IMR-90 (cell line): ENCODE measurements at regions not wholly inside any gene's neighbourhood (a gene's known extent, or its start where the extent isn't known, plus 50 kb on each side); places are given as distances from the start of the nearest gene placed in this dataset.

ENCODE experiments used
- ATAC-seq: fragments of 200-7000 bp; cut with Tn5 transposase; 2 replicates; pipeline ENCODE4 v1.9.1; 2020; ENCODE audit warnings: low read depth, mild to moderate bottlenecking, moderate library complexity
- BruUV-seq: library from RNA; stranded (reverse); fragments of 400-500 nt; replicated peaks from 2 replicates; lab custom pipeline; 2021; lab: Mats Ljungman, UMichigan
- CTCF ChIA-PET: fragments of 300-600 bp; formaldehyde crosslinking; extraction: SDS; loops from one replicate; lab custom pipeline; 2021; ENCODE audit warnings: antibody characterized with exemption; lab: Yijun Ruan, JAX
- POLR2A ChIA-PET: fragments of 300-600 bp; sonication (Branson Sonifier 250); formaldehyde crosslinking; loops from one replicate; lab custom pipeline; 2022; ENCODE audit warnings: antibody characterized with exemption; ENCODE audit not compliant: unreplicated experiment; lab: Charles Lee
- DNase-seq: peaks from one replicate; pipeline ENCODE4 v3.0.0; 2013
- H2AFZ ChIP-seq: replicated peaks from 2 replicates; pipeline ENCODE3; 2013; ENCODE audit warnings: low read length, mild to moderate bottlenecking; ENCODE audit not compliant: poor library complexity
- H2AK5ac ChIP-seq: 2 replicates; pipeline ENCODE4 v1.6.1; 2013; ENCODE audit warnings: low read depth, low read length, inconsistent platforms
- H2AK9ac ChIP-seq: replicated peaks from 2 replicates; pipeline ENCODE3; 2013; ENCODE audit warnings: mild to moderate bottlenecking, low read depth, low read length, moderate library complexity; ENCODE audit not compliant: poor library complexity
- H2BK120ac ChIP-seq: 2 replicates; pipeline ENCODE4 v1.6.1; 2013; ENCODE audit warnings: low read depth, low read length, inconsistent platforms
- H2BK15ac ChIP-seq: 3 replicates; pipeline ENCODE4 v1.6.1; 2013; ENCODE audit warnings: low read depth, low read length, inconsistent platforms
- H2BK20ac ChIP-seq: 2 replicates; pipeline ENCODE4 v1.6.1; 2013; ENCODE audit warnings: low read depth, mild to moderate bottlenecking, inconsistent platforms, low read length, moderate library complexity
- H2BK5ac ChIP-seq: 2 replicates; pipeline ENCODE4 v1.6.1; 2013; ENCODE audit warnings: mild to moderate bottlenecking, low read depth, low read length, inconsistent platforms; ENCODE audit not compliant: poor library complexity, severe bottlenecking
- H3K14ac ChIP-seq: replicated peaks from 2 replicates; pipeline ENCODE4 v1.6.1; 2013; ENCODE audit warnings: low read depth, low read length, inconsistent platforms
- H3K18ac ChIP-seq: 2 replicates; pipeline ENCODE4 v1.6.1; 2013; ENCODE audit warnings: low read depth, low read length, control low read depth
- H3K23ac ChIP-seq: 2 replicates; pipeline ENCODE4 v1.6.1; 2013; ENCODE audit warnings: low read depth, low read length, inconsistent platforms
- H3K27ac ChIP-seq: 2 replicates; pipeline ENCODE4 v1.5.1; 2013; ENCODE audit warnings: mild to moderate bottlenecking, control low read depth, low read length; ENCODE audit not compliant: insufficient read depth
- H3K27me3 ChIP-seq: 2 replicates; pipeline ENCODE4 v1.6.1; 2013; ENCODE audit warnings: low read length; ENCODE audit not compliant: control insufficient read depth, insufficient read depth
- H3K36me3 ChIP-seq: 2 replicates; pipeline ENCODE4 v1.6.1; 2013; ENCODE audit warnings: low read length, mixed read lengths; ENCODE audit not compliant: control insufficient read depth, insufficient read depth
- H3K4ac ChIP-seq: 2 replicates; pipeline ENCODE4 v1.6.1; 2013; ENCODE audit warnings: low read depth, low read length, inconsistent platforms
- H3K4me1 ChIP-seq: 2 replicates; pipeline ENCODE4 v1.6.1; 2013; ENCODE audit warnings: low read length, mixed read lengths; ENCODE audit not compliant: control insufficient read depth, insufficient read depth
- H3K4me2 ChIP-seq: 2 replicates; pipeline ENCODE4 v1.6.1; 2013; ENCODE audit warnings: low read depth, mild to moderate bottlenecking, control low read depth, low read length, moderate library complexity
- H3K4me3 ChIP-seq: 2 replicates; pipeline ENCODE4 v1.5.1; 2013; ENCODE audit warnings: low read depth, mild to moderate bottlenecking, control low read depth, low read length, moderate library complexity; ENCODE audit not compliant: insufficient read depth
- H3K56ac ChIP-seq: 2 replicates; pipeline ENCODE4 v1.6.1; 2013; ENCODE audit warnings: low read length, inconsistent platforms; ENCODE audit not compliant: insufficient read depth; ENCODE audit errors: extremely low read depth
- H3K79me1 ChIP-seq, 2 experiments: 2 replicates each; pipeline ENCODE4 v1.6.1; 2013; ENCODE audit warnings: low read length in 2 of 2, inconsistent platforms in 1 of 2, low read depth in 1 of 2
- H3K9ac ChIP-seq: 2 replicates; pipeline ENCODE4 v1.6.1; 2013; ENCODE audit warnings: low read depth, low read length, control low read depth
- H3K9me1 ChIP-seq: 2 replicates; pipeline ENCODE4 v1.6.1; 2013; ENCODE audit warnings: low read length, inconsistent platforms; ENCODE audit not compliant: insufficient read depth
- H3K9me3 ChIP-seq: 2 replicates; pipeline ENCODE4 v1.6.1; 2013; ENCODE audit warnings: low read length; ENCODE audit not compliant: control insufficient read depth, insufficient read depth
- H4K20me1 ChIP-seq: 2 replicates; pipeline ENCODE4 v1.6.1; 2013; ENCODE audit warnings: low read length, inconsistent platforms; ENCODE audit not compliant: insufficient read depth
- H4K5ac ChIP-seq: 2 replicates; pipeline ENCODE4 v1.6.1; 2013; ENCODE audit warnings: mild to moderate bottlenecking, low read depth, low read length, control low read depth
- H4K8ac ChIP-seq, 2 experiments: 2 replicates each; pipeline ENCODE4 v1.6.1; 2013; ENCODE audit warnings: low read depth in 2 of 2, low read length in 2 of 2, control low read depth in 1 of 2, inconsistent platforms in 1 of 2
- H4K91ac ChIP-seq: 2 replicates; pipeline ENCODE4 v1.6.1; 2013; ENCODE audit warnings: low read depth, low read length, inconsistent platforms; ENCODE audit not compliant: insufficient read depth
- BHLHE40 ChIP-seq: fragments of 150-350 bp; IDR thresholded peaks from 2 replicates; pipeline ENCODE4 v1.6.1; 2016; ENCODE audit warnings: mild to moderate bottlenecking, low read depth, low read length
- CEBPB ChIP-seq: IDR thresholded peaks from 2 replicates; pipeline ENCODE4 v1.6.1; 2012; ENCODE audit warnings: low read depth, low read length, improper control_type of control experiment
- CHD1 ChIP-seq: IDR thresholded peaks from 2 replicates; pipeline ENCODE4 v1.6.1; 2012; ENCODE audit warnings: low read depth, low read length, improper control_type of control experiment
- FOS ChIP-seq: fragments of 150-350 bp; IDR thresholded peaks from 2 replicates; pipeline ENCODE4 v1.6.1; 2016; ENCODE audit warnings: low read depth, low read length
- MAFK ChIP-seq: IDR thresholded peaks from 2 replicates; pipeline ENCODE4 v1.6.1; 2012; ENCODE audit warnings: low read depth, low read length, improper control_type of control experiment
- MAZ ChIP-seq: IDR thresholded peaks from 2 replicates; pipeline ENCODE4 v1.6.1; 2012; ENCODE audit warnings: low read depth, mild to moderate bottlenecking, low read length, improper control_type of control experiment, moderate library complexity, borderline replicate concordance
- NFE2L2 ChIP-seq: fragments of 150-350 bp; IDR thresholded peaks from 2 replicates; pipeline ENCODE4 v1.6.1; 2016; ENCODE audit warnings: low read depth, mild to moderate bottlenecking, low read length
- POLR2A ChIP-seq: IDR thresholded peaks from 2 replicates; pipeline ENCODE4 v1.6.1; 2012; ENCODE audit warnings: mild to moderate bottlenecking, low read depth, low read length
- RAD21 ChIP-seq: IDR thresholded peaks from 2 replicates; pipeline ENCODE4 v1.6.1; 2012; ENCODE audit warnings: low read length, improper control_type of control experiment
- RCOR1 ChIP-seq: IDR thresholded peaks from 2 replicates; pipeline ENCODE4 v1.6.1; 2012; ENCODE audit warnings: mild to moderate bottlenecking, low read length, improper control_type of control experiment; ENCODE audit not compliant: insufficient replicate concordance
- RFX5 ChIP-seq: IDR thresholded peaks from 2 replicates; pipeline ENCODE4 v1.8.0; 2012; ENCODE audit warnings: low read depth, mild to moderate bottlenecking, low read length, moderate library complexity
- SMC3 ChIP-seq: fragments of 150-350 bp; IDR thresholded peaks from 2 replicates; pipeline ENCODE4 v1.6.1; 2016; ENCODE audit warnings: low read depth, mild to moderate bottlenecking, antibody characterized with exemption, low read length, moderate library complexity
- WGBS, 2 experiments: methylation state at CpG; one replicate each; pipeline versions ENCODE4 v1.1.5 to v1.1.7; 2013; ENCODE audit warnings: missing lambda C conversion rate in 2 of 2; ENCODE audit not compliant: insufficient read length in 1 of 2; ENCODE audit errors: extremely low coverage in 2 of 2; 5-methylcytosine and 5-hydroxymethylcytosine counted together
- dilution Hi-C: fragments of 300-500 bp; cut with HindIII; formaldehyde crosslinking; loops from one replicate; pipeline ENCODE4 v1.14.3; 2018; ENCODE audit warnings: low sequenced_read_pairs; ENCODE audit not compliant: unreplicated experiment
- in situ Hi-C: fragments of 300-500 bp; cut with MboI; formaldehyde crosslinking; loops from 3 replicates; pipeline ENCODE4 v1.14.3; 2019; ENCODE audit warnings: low sequenced_read_pairs, inconsistent platforms, mixed read lengths
- intact Hi-C: fragments of 100-400 bp; cut with micrococcal nuclease; formaldehyde crosslinking; loops from 2 replicates; pipeline ENCODE4 v1.10.0; 2022
- TF ChIP-seq, protein P1 (sequence below): fragments of 150-350 bp; IDR thresholded peaks from 2 replicates; pipeline ENCODE4 v1.6.1; 2017; ENCODE audit warnings: mild to moderate bottlenecking, antibody characterized with exemption, low read length, low read depth
- TF ChIP-seq, protein P2 (sequence below): fragments of 150-350 bp; IDR thresholded peaks from 2 replicates; pipeline ENCODE4 v1.6.1; 2016; ENCODE audit warnings: low read depth, mild to moderate bottlenecking, low read length, moderate library complexity, borderline replicate concordance

DNA sequence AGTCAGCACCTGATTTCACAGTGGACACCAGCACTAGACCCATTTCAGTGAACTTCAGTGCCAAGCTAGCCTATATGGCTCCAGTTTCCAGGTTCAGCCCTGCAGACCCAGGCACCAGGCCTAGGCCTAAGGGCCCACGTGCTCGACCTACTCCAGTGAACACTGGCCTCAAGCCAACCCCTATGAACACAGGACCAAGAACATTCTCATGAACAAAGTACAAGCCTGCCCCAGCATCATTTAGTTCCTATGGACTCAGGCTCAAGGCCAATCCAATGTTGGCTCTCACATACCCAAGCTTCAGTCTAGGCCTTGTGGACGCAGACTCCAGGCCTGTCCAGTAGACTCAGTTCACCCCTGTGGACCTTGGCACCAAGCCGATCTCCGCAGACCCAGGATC is 385.5 kb downstream of the DHX35 start:
- Histone ChIP-seq H2AK9ac (no peak overlapping the region), H3K4ac (no peak overlapping the region), H3K14ac (no peak overlapping the region), H3K9me3 (peaks cover 11% of the 10 kb centered on the region), H3K4me1 (no peaks in the 10 kb centered on the region), H3K27me3 (no peaks in the 10 kb centered on the region), H3K9ac (no peak overlapping the region), H3K23ac (no peak overlapping the region), H4K5ac (no peak overlapping the region), H3K9me1 (no peaks in the 10 kb centered on the region), H4K20me1 (no peaks in the 10 kb centered on the region), H4K91ac (no peak overlapping the region), H2AFZ (no peak overlapping the region), H3K27ac (no peak overlapping the region), H3K79me1 (no peaks in the 10 kb centered on the region), H2AK5ac (no peak overlapping the region), H3K36me3 (no peaks in the 10 kb centered on the region), H2BK20ac (no peak overlapping the region), H2BK5ac (no peak overlapping the region), H3K4me3 (no peak overlapping the region), H3K18ac (no peak overlapping the region), H2BK15ac (no peak overlapping the region), H2BK120ac (no peak overlapping the region), H3K4me2 (no peak overlapping the region), H4K8ac (no peak overlapping the region), H3K56ac (no peak overlapping the region)
- intact Hi-C loops (no loop called here), in situ Hi-C loops (no loop called here), dilution Hi-C loops (no loop called here)
- 56% methylated on average over 4 of the region's 5 CpGs; no CpG with 5 or more reads in 1 of the 2 experiments for WGBS, 2 experiments
- no TSS peak for BruUV-seq
- ChIA-PET POLR2A (no interaction called here), CTCF (no interaction called here)
- TF ChIP-seq MAFK (no peak), RCOR1 (no peak), POLR2A (no peak), CEBPB (no peak), RAD21 (no peak), CHD1 (no peak), FOS (no peak), SMC3 (no peak), BHLHE40 (no peak), NFE2L2 (no peak), MAZ (no peak), RFX5 (no peak)
- TF ChIP-seq, protein P1, sequence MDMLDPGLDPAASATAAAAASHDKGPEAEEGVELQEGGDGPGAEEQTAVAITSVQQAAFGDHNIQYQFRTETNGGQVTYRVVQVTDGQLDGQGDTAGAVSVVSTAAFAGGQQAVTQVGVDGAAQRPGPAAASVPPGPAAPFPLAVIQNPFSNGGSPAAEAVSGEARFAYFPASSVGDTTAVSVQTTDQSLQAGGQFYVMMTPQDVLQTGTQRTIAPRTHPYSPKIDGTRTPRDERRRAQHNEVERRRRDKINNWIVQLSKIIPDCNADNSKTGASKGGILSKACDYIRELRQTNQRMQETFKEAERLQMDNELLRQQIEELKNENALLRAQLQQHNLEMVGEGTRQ: no peak
- TF ChIP-seq, protein P2, sequence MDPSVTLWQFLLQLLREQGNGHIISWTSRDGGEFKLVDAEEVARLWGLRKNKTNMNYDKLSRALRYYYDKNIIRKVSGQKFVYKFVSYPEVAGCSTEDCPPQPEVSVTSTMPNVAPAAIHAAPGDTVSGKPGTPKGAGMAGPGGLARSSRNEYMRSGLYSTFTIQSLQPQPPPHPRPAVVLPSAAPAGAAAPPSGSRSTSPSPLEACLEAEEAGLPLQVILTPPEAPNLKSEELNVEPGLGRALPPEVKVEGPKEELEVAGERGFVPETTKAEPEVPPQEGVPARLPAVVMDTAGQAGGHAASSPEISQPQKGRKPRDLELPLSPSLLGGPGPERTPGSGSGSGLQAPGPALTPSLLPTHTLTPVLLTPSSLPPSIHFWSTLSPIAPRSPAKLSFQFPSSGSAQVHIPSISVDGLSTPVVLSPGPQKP: no peak
- no peak for DNase-seq
- no peak for ATAC-seq
